ENCODE measurements at regions not wholly inside any gene's neighbourhood (a gene's known extent, or its start where the extent isn't known, plus 50 kb on each side); places are given as distances from the start of the nearest gene placed in this dataset.

GRCh38 chr18:67651438-67651837 is 134.9 kb upstream of the DSEL start:
- no peak overlapping the region for H3K4me3 ChIP-seq (ENCODE audit: low read depth, low read length)
- TF ChIP-seq CTCF (conservative IDR thresholded peaks at IDR 0.05; ENCODE audit: low read depth, low read length) = no peak
- DNase-seq (ENCODE audit: low read depth) = no peak

DNA sequence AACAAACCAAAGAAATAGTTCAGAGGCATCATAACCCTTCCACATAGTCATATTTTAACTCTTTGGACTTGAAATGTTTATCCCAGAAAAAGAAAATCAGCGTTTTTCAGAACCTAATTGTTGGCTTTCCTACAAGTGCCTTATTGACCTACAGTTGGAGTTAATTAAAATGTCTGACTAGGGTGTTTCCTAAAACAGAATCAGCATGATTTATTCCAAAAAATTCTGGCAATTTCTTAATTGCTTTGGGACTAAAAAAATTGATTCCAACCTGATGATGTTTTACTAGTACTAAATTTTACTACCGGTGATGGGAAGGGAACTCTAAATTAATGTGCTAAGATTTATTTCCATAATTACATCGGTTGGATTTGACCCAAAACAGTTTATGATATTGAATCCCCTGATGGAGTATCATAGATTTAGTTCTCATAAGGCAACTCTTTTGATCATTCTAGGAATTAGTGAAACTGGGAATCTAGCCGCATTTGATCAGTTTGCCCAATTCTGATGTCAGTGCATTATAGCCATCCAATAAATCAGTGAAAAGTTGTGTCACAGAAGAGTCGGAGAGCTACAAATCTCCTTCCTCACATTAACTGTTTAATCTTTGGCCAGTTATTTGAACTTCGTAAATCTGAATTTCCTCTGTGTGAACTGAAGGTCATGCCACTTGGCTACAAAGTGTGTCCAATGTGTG is 134.3 kb upstream of the DSEL start:
- H3K4me3 ChIP-seq (ENCODE audit: low read depth, low read length) = no peak overlapping the region
- TF ChIP-seq CTCF (conservative IDR thresholded peaks at IDR 0.05; ENCODE audit: low read depth, low read length) = no peak
- no peak for DNase-seq (ENCODE audit: low read depth)

DNA sequence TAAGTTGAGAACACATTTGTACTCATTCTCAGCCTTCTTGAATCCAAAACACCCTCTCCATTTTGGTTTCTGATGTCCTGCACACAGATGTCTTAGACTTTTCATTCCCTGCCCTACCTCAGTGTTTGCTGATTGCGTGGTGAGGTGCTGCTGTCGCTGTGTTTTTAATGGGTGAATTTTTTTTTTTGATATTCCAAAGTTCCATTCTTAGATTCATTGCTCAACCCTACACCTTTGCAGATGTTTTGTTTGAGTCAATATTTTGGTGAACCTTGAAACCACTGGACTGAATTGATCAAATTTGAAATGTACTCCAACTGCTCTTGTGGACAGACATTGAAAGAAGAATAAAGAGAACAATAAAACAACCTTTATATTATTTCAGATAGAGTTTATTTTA is 130.4 kb upstream of the DSEL start:
- H3K4me3 ChIP-seq (ENCODE audit: low read depth, low read length) = no peak overlapping the region
- no peak for TF ChIP-seq CTCF (conservative IDR thresholded peaks at IDR 0.05; ENCODE audit: low read depth, low read length)
- no peak for DNase-seq (ENCODE audit: low read depth)

- no peak for TF ChIP-seq CTCF (conservative IDR thresholded peaks at IDR 0.05; ENCODE audit: low read depth, low read length)
- no peak overlapping the region for H3K4me3 ChIP-seq (ENCODE audit: low read depth, low read length)
- no peak for DNase-seq (ENCODE audit: low read depth)
These were observed 127.7 kb upstream of the DSEL start for GRCh38 chr18:67644226-67644625.

GRCh38 chr18:67639872-67640271 is 123.4 kb upstream of the DSEL start:
- no peak for TF ChIP-seq CTCF (conservative IDR thresholded peaks at IDR 0.05; ENCODE audit: low read depth, low read length)
- H3K4me3 ChIP-seq (ENCODE audit: low read depth, low read length) = no peak overlapping the region
- no peak for DNase-seq (ENCODE audit: low read depth)

DNA sequence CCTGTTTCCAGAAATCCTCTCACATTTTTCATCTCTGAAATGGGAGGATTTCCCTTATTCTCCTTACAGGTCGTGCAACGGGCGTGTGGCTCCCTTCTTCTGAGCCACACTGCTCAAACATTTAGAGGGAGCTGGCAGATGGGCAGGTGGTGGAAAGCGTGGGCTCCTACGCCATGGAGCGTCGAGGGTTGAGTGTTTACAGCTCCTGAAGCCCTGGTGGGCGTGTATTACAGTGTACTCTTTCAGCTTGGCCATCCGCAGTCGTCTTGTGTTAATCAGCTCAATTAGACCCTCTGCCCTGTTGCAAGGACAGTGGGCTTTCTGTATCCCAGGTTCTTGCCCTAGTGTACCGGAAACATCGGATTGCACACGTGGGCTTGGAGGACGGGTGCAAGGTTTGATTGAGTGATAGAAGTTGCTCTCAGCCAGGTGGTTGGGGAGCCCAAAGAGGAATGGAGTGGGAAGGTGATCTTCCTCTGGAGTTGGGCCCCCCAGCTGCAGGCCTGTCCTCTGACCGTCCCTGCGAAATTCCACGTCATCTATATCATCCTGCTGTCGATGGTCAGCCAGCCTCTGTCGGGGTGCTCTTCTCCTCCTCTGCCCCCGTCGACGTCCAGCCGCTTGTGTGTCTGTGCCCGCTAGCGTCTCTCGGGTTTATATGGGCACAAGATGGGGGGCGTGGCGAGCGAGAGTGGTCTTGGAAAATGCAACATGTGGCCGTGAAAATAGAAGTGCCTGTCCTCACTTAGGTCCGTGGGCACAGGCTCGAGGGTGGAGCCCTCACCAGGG is 120.3 kb upstream of the DSEL start:
- no peak for TF ChIP-seq CTCF (conservative IDR thresholded peaks at IDR 0.05; ENCODE audit: low read depth, low read length)
- H3K4me3 ChIP-seq (ENCODE audit: low read depth, low read length) = no peak overlapping the region
- no peak for DNase-seq (ENCODE audit: low read depth)

Measured in epithelial cell of proximal tubule (primary cell).